NCI-H2029 treated with DMSO at 0.1 percent for 48 hours (cell line): ENCODE measurements at regions not wholly inside any gene's neighbourhood (a gene's known extent, or its start where the extent isn't known, plus 50 kb on each side); places are given as distances from the start of the nearest gene placed in this dataset.
"Not testable (repeated sequence)": the region's sequence is repeated elsewhere in the genome, so short reads cannot be mapped to it uniquely, and the experiment has no call there.

Experiments
- DNase-seq: peaks from one replicate; lab custom pipeline; 2025; lab: John Stamatoyannopoulos, UW

- not testable (repeated sequence) for DNase-seq
These were observed 338.8 kb upstream of the SOX9 start for GRCh38 chr17:71782021-71782420.

- DNase-seq, result no peak
These were observed 330.0 kb upstream of the SOX9 start for GRCh38 chr17:71790791-71791190.

- no peak for DNase-seq
These were observed 329.5 kb upstream of the SOX9 start for GRCh38 chr17:71791311-71791710.

- DNase-seq, result no peak
These were observed 327.9 kb upstream of the SOX9 start for GRCh38 chr17:71792966-71793365.

- no peak for DNase-seq
These were observed 327.3 kb upstream of the SOX9 start for GRCh38 chr17:71793518-71793917.

- no peak for DNase-seq
These were observed 322.1 kb upstream of the SOX9 start for GRCh38 chr17:71798701-71799100.

GRCh38 chr17:71799657-71800056 lies 321.2 kb upstream of the SOX9 start:
- no peak for DNase-seq

GRCh38 chr17:71801301-71801700 lies 319.5 kb upstream of the SOX9 start:
- DNase-seq, result no peak

- no peak for DNase-seq
These were observed 318.2 kb upstream of the SOX9 start for GRCh38 chr17:71802663-71803062.

GRCh38 chr17:71803656-71804284 lies 317.1 kb upstream of the SOX9 start:
- no peak for DNase-seq

GRCh38 chr17:71809537-71809936 lies 311.3 kb upstream of the SOX9 start:
- no peak for DNase-seq

GRCh38 chr17:71813861-71814260 lies 307.0 kb upstream of the SOX9 start:
- not testable (repeated sequence) for DNase-seq

- DNase-seq, result no peak
These were observed 299.3 kb upstream of the SOX9 start for GRCh38 chr17:71821511-71821910.

GRCh38 chr17:71824671-71825070 lies 296.1 kb upstream of the SOX9 start:
- no peak for DNase-seq

- DNase-seq, result no peak
These were observed 295.1 kb upstream of the SOX9 start for GRCh38 chr17:71825687-71826086.

- DNase-seq, result no peak
These were observed 292.6 kb upstream of the SOX9 start for GRCh38 chr17:71828182-71828596.

- no peak for DNase-seq
These were observed 290.0 kb upstream of the SOX9 start for GRCh38 chr17:71830866-71831265.

- DNase-seq, result no peak
These were observed 277.8 kb upstream of the SOX9 start for GRCh38 chr17:71842986-71843385.

- DNase-seq, result no peak
These were observed 275.5 kb upstream of the SOX9 start for GRCh38 chr17:71845337-71845736.

GRCh38 chr17:71846561-71847110 lies 274.2 kb upstream of the SOX9 start:
- no peak for DNase-seq

- DNase-seq, result no peak
These were observed 270.7 kb upstream of the SOX9 start for GRCh38 chr17:71849783-71850768.

- no peak for DNase-seq
These were observed 270.0 kb upstream of the SOX9 start for GRCh38 chr17:71850812-71851211.

GRCh38 chr17:71855010-71855409 lies 265.8 kb upstream of the SOX9 start:
- no peak for DNase-seq
